ENCODE measurements at regions not wholly inside any gene's neighbourhood (a gene's known extent, or its start where the extent isn't known, plus 50 kb on each side); places are given as distances from the start of the nearest gene placed in this dataset.
"Not testable (repeated sequence)": the region's sequence is repeated elsewhere in the genome, so short reads cannot be mapped to it uniquely, and the experiment has no call there.

DNA sequence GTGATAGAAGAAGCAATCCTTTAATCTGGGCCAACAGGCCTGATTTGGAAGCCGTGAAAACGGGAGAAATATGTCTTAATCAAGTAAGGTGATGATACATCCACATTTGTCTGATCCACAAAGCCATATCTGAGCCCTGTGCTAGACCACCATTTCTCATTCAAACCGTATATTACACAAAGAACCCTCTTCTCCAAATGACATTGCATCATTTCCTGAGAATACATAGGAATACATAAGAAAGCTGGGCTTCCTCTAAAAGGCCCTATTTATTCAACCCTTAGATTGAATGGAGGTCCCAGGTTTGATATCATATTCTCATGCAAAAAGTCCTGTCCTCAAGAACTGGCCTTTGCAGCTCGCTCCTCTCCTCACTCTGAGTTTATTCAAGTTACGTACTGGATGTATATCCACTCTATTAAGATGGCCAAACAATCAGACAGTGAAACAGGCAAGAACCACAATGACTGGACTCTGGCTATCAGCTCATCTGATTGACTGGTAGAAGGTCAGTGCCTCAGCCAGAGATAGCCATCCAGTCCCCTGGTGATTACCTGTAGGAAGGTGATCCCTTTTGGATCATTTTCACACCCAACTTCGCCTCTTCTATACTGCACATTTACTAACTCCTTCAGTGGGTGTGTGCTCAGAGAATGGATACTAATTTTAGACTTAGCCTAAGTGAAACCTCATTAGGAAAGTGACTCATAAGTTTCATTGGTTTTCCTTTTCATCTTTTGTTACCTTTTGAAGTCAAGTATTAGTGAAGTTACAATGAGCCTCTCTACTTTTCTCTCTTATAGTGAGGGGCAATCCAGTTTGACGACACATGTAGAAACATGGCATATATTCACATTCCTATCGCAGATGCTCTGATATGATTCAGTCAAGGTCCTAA, 167.6 kb upstream of the WWC1 start:
- Mint-ChIP-seq H3K27ac (no peak overlapping the region), H3K4me3 (no peak overlapping the region)

DNA sequence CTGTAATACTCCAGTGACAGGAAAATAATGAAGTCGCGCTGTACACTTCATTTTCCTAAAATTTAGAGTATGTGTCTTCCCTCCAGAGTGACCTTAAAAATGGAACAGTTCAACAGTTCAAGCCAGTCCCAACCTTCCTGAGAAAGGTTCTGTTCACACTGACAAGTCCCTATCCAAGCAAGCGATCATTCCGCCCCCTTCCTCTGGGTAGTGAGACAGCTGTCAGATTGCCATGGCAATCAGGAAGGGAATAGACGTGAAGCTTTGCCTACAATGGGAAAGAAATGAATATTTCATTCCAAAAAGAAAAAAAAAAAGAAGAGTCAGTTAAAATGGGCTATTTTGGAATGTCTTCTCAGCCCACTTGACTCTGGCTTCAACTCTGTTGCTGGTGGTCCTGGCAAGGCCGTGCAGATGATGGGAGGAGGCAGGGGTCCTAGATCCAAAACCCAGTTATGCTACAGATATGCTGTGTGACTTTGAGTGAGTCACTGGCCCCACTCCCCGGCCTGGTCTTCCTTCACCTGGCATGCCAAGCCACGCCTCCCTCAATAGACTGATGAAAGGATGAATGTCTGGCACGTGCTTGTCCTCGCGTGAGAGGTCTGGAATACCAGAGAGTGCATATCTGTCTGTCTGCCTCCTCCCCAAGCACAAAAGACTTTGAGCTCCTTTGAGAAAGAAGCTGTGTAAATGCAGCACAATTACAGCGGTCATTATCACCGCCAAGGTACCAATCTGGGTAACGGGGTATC, 165.8 kb upstream of the WWC1 start:
- Mint-ChIP-seq H3K4me3 (no peak overlapping the region), H3K27ac (no peak overlapping the region), H3K36me3 (no peaks in the 10 kb centered on the region), H3K9me3 (no peaks in the 10 kb centered on the region), H3K27me3 (no peaks in the 10 kb centered on the region), H3K4me1 (peaks cover 0 to 4% of the 10 kb centered on the region in 2 donors)
- ATAC-seq (replicated peaks) (no peak), DNase-seq (no peak)

More for the DNA sequence above, 167.6 kb upstream of the WWC1 start:
- no peak for DNase-seq
- Mint-ChIP-seq H3K27me3 (no peaks in the 10 kb centered on the region), H3K9me3 (no peaks in the 10 kb centered on the region), H3K36me3 (no peaks in the 10 kb centered on the region), H3K4me1 (peaks cover 0 to 4% of the 10 kb centered on the region in 2 donors)
- ATAC-seq (replicated peaks) = peak; percentile 49 to 59

DNA sequence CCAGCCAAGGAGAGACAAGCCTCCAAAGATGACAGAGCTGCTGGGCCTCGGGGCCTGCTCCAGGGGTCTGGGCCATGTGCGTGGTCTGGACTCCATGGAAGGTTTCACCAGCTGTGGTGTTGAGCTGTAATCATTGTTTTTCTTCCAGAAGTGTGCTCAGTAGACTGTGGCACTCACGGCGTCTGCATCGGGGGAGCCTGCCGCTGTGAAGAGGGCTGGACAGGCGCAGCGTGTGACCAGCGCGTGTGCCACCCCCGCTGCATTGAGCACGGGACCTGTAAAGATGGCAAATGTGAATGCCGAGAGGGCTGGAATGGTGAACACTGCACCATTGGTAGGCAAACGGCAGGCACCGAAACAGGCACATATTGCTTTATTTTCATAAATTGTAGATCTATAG, 164.8 kb upstream of the WWC1 start:
- H3K4me1 Mint-ChIP-seq = peaks cover 0 to 4% of the 10 kb centered on the region in 2 donors
- no peak for DNase-seq
- no peak for ATAC-seq (replicated peaks)
- H3K4me3 Mint-ChIP-seq = no peak overlapping the region
- no peaks in the 10 kb centered on the region for H3K27me3 Mint-ChIP-seq
- no peak overlapping the region for H3K27ac Mint-ChIP-seq
- no peaks in the 10 kb centered on the region for H3K9me3 Mint-ChIP-seq
- no peaks in the 10 kb centered on the region for H3K36me3 Mint-ChIP-seq

DNA sequence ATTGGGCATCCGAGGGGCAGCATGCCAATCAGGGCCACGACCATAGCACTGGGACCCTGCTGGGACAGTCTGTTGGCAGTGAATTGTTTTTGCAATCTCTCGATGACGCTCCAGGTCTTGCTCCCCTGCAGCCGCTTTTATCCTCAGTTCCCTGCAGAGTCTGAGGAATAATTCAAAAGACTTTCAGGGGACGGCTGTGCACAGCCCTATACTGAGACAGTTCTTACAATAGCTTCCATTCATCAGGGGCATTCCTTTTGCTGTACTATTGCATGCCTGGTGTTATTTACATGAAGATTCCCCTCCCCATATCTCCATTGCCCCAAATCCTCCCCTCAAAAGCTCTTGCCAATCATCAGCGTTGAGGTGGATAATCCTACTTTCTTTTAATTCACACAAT, 163.3 kb upstream of the WWC1 start:
- H3K4me1 Mint-ChIP-seq = peaks cover 0 to 4% of the 10 kb centered on the region in 2 donors
- no peak overlapping the region for H3K27ac Mint-ChIP-seq
- DNase-seq (no peak), ATAC-seq (replicated peaks) (no peak)
- no peak overlapping the region for H3K4me3 Mint-ChIP-seq
- no peaks in the 10 kb centered on the region for H3K9me3 Mint-ChIP-seq
- H3K27me3 Mint-ChIP-seq = no peaks in the 10 kb centered on the region
- H3K36me3 Mint-ChIP-seq = no peaks in the 10 kb centered on the region

DNA sequence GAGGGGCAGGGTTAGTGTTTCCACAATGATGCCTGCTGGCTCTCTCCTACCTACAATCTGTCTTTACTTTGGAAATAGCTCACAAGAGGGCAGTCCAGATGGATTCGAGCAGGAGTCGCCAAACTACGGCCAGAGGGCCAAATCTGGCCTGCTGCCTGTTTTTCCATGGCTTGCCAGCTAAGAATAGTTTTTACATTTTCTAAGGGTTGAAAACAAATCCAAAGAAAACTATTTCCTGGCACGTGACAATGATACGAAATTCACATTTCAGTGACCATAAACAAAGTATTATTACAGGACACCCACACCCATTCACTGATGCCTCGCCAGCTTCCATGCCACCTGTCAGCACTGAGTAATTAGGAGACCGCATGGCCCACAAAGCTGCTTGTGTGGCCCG, 162.9 kb upstream of the WWC1 start:
- no peak for DNase-seq
- H3K27ac Mint-ChIP-seq = no peak overlapping the region

DNA sequence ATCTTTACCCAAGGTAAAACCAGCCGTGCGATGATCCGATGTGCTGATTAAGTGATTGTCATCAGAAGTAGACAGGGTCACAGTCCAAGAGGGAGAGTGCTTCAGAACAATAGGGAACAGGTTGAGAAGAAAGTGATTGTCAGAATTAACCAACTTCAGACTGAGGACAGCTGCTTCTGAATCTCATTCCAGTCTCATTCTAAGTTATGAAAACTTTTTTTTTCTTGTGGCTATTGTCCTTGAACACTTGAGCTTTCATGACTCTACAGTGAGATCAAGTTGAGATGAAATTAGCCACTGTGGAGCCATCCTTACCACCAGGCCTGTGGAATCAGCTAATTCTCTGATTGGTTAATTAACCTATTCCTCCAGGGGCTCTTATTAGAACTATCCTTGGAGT, 159.9 kb upstream of the WWC1 start:
- no peak overlapping the region for H3K4me3 Mint-ChIP-seq
- no peak for ATAC-seq (replicated peaks)
- H3K9me3 Mint-ChIP-seq = no peaks in the 10 kb centered on the region
- no peak overlapping the region for H3K27ac Mint-ChIP-seq
- H3K4me1 Mint-ChIP-seq = no peaks in the 10 kb centered on the region
- peaks cover 0 to 7% of the 10 kb centered on the region in 2 donors for H3K27me3 Mint-ChIP-seq
- DNase-seq = no peak
- no peaks in the 10 kb centered on the region for H3K36me3 Mint-ChIP-seq

More for the DNA sequence above, 162.9 kb upstream of the WWC1 start:
- H3K4me3 Mint-ChIP-seq = no peak overlapping the region
- peaks cover 0 to 4% of the 10 kb centered on the region in 2 donors for H3K4me1 Mint-ChIP-seq
- no peaks in the 10 kb centered on the region for H3K36me3 Mint-ChIP-seq
- H3K9me3 Mint-ChIP-seq = no peaks in the 10 kb centered on the region
- H3K27me3 Mint-ChIP-seq = no peaks in the 10 kb centered on the region
- no peak for ATAC-seq (replicated peaks)

DNA sequence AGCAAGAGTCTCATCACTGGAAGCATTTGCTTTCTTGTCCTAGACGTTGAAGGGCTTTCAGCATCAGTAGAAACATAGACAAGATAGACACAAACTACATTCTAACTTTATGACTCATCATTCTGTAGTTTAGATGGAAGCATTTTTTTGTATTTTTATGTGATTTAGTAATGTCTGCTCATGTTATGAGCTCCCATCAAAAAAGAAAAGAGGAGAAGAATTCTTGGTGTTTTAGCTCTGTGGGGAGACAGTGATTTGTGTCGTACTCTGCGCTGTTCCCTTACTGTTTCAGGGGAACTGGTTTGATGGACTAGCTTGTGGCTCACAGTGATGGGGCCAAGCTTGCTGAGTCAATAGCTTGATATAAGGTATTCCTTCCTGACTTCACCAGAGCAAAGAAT, 159.2 kb upstream of the WWC1 start:
- DNase-seq (no peak), ATAC-seq (replicated peaks) (no peak)
- Mint-ChIP-seq H3K27me3 (peaks cover 0 to 11% of the 10 kb centered on the region in 2 donors), H3K4me3 (no peak overlapping the region), H3K4me1 (no peaks in the 10 kb centered on the region), H3K27ac (no peak overlapping the region), H3K9me3 (no peaks in the 10 kb centered on the region), H3K36me3 (no peaks in the 10 kb centered on the region)

DNA sequence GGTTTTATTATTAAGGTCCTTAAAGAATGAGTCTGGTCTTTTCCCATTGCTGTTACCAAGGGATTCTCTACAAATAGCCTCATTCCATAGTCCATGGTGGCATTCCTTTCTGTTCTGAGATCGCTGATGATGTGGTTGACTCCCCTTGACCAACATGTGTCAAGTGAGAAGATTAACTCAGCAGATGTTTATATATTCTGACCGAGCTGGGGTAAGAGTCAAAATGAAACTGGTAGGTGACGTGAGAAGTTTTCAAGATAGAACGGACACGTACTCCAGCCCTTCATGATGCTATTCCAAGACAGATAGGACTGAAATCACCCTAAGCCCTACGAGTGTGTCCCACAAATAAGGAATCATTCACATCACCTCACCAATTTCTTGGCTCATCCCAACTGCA, 155.5 kb upstream of the WWC1 start:
- DNase-seq = no peak

DNA sequence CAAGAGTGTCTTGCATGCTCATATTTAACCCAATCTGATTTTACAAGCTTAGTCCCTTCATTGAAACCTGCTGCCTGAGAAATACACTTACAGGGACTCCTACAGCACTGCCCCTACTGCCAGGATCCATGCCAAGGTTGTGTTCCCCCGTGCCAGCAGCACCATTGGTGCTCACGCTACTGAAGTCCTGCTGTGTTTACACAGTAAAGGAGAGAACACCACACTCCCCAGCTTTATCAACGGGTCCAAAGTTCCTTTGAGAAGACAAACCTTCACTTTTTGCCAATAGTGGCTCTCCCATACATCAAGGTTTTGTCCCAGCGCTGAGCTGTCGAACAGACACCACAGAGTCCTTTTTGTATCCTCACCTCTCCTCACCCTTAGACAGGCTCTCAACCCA, 155.1 kb upstream of the WWC1 start:
- no peak overlapping the region for H3K4me3 Mint-ChIP-seq
- H3K27ac Mint-ChIP-seq = no peak overlapping the region
- H3K36me3 Mint-ChIP-seq = no peaks in the 10 kb centered on the region
- no peaks in the 10 kb centered on the region for H3K4me1 Mint-ChIP-seq
- DNase-seq (no peak), ATAC-seq (replicated peaks) (no peak)
- peaks cover 0 to 11% of the 10 kb centered on the region in 2 donors for H3K27me3 Mint-ChIP-seq
- no peaks in the 10 kb centered on the region for H3K9me3 Mint-ChIP-seq

More for the DNA sequence above, 155.5 kb upstream of the WWC1 start:
- no peaks in the 10 kb centered on the region for H3K9me3 Mint-ChIP-seq
- H3K4me1 Mint-ChIP-seq = no peaks in the 10 kb centered on the region
- ATAC-seq (replicated peaks) = no peak
- H3K36me3 Mint-ChIP-seq = no peaks in the 10 kb centered on the region
- H3K27me3 Mint-ChIP-seq = peaks cover 0 to 11% of the 10 kb centered on the region in 2 donors
- H3K4me3 Mint-ChIP-seq = no peak overlapping the region
- H3K27ac Mint-ChIP-seq = no peak overlapping the region

DNA sequence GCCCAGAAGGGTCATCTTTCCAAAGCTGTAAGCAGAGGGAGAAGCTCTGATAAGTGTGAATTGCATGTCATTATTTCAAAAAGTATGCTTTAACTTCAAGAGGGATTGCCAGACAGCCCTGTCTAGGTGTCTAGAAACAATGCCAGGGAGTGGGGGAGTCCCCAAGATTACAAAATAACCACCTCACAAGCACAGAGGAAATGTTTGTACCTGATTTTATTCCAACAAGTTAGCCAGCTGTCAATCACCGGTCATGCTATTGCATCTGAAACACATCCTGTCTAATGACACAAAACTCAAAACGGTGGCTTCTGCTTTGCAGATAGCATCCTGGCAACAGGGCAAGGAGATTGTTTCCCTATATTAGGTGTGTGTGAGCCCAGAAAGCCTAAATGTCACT, 154.2 kb upstream of the WWC1 start:
- ATAC-seq (replicated peaks) = no peak
- H3K9me3 Mint-ChIP-seq = no peaks in the 10 kb centered on the region
- no peaks in the 10 kb centered on the region for H3K4me1 Mint-ChIP-seq
- H3K36me3 Mint-ChIP-seq = no peaks in the 10 kb centered on the region
- peaks cover 0 to 11% of the 10 kb centered on the region in 2 donors for H3K27me3 Mint-ChIP-seq
- no peak overlapping the region for H3K4me3 Mint-ChIP-seq
- no peak overlapping the region for H3K27ac Mint-ChIP-seq
- DNase-seq = no peak

DNA sequence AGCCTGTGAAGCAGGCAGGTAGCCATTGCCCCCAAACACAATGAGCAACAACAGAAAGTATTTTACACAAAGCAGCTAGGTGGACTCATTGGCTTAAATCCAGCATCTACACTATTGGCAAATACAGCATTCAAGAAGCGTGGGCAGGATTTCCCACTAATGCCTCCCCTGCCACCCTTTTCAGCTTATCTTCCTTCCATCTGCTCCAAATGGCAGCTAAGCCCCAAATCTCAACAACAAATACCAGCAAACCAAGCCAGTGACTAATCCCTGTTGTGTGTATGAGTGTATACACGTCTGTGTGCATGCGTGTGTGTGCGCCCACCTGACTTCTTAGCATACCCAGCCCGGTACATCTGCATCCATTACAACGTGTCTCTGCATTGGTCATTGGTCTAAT, 151.2 kb upstream of the WWC1 start:
- ATAC-seq (replicated peaks) (no peak), DNase-seq (no peak)
- H3K4me3 Mint-ChIP-seq = no peak overlapping the region
- H3K9me3 Mint-ChIP-seq = no peaks in the 10 kb centered on the region
- no peak overlapping the region for H3K27ac Mint-ChIP-seq
- H3K36me3 Mint-ChIP-seq = no peaks in the 10 kb centered on the region
- no peaks in the 10 kb centered on the region for H3K4me1 Mint-ChIP-seq
- H3K27me3 Mint-ChIP-seq = peaks cover 0 to 7% of the 10 kb centered on the region in 2 donors

DNA sequence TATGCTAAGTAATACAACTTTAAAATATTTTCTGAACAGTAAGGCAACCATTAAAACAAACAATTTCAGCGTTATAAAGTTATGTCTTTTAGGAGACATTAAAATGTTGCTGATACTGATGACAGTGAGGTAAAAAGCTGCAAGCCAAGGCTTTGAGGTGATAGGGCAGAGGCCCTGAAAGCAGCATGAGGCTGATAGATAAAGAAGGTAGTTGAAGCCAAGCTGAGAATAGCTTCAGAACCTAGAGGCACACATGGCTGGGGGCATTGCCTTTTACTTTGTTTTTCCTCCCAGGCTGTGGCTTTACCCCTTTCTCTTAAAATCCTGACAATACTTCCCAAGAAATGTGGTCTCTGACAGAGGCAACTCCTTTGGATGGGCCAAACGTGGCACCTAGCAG, 149.0 kb upstream of the WWC1 start:
- ATAC-seq (replicated peaks) (no peak), DNase-seq (no peak)
- Mint-ChIP-seq H3K27me3 (no peaks in the 10 kb centered on the region), H3K4me1 (no peaks in the 10 kb centered on the region), H3K27ac (no peak overlapping the region), H3K4me3 (no peak overlapping the region), H3K36me3 (no peaks in the 10 kb centered on the region), H3K9me3 (no peaks in the 10 kb centered on the region)

DNA sequence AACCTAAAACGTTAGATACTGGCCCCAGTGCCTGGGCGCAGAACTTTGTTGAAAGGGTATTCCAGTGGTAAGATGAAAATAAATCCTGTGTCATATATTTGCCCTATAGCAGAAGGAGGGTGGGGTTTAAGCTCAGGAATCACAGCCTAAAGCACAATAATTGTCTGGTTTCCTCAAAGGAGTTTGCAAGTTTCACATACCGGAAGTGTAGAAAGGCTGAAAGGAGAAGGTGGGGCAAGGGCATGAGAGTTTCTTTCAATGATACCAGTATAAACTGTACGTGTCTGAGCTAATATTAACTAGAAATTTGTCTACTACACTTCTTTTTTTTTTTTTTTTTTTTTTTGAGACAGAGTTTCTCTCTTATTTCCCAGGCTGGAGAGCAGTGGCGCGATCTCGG, 147.9 kb upstream of the WWC1 start:
- H3K27ac Mint-ChIP-seq; H3K36me3 Mint-ChIP-seq; ATAC-seq (replicated peaks); H3K4me1 Mint-ChIP-seq; H3K9me3 Mint-ChIP-seq; DNase-seq; H3K27me3 Mint-ChIP-seq; H3K4me3 Mint-ChIP-seq: not testable (repeated sequence)

DNA sequence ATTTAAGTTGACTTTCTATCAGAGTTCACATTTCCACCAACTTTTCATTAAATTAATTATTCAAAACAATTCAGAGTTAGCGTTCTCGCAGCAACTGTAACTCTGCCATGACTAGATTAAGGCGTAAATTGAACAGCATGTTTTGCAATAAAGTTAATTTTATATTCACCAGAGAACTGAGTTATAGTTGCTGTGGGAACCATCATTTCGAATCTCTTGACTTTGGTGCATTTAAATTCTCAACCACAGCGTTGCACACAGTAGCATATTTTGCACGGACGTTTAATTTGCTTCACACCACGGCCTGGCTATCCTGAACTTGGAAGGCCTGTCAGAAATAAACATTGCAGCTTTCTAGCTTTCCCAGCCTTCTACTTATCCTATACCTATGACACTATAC, 144.3 kb upstream of the WWC1 start:
- DNase-seq = no peak
- Mint-ChIP-seq H3K4me1 (no peaks in the 10 kb centered on the region), H3K27ac (no peak overlapping the region), H3K27me3 (no peaks in the 10 kb centered on the region), H3K9me3 (no peaks in the 10 kb centered on the region), H3K4me3 (no peak overlapping the region), H3K36me3 (no peaks in the 10 kb centered on the region)
- no peak for ATAC-seq (replicated peaks)

Measured in stimulated activated naive B cell treated with anti-CD40 and anti-IgM and Interleukin-4, amounts not matched to agents 10 μg/mL and 1 μg/mL and 100 μg/mL, for 72 hours (primary cell).